Small intestine (tissue), 7 donors: ENCODE measurements at regions not wholly inside any gene's neighbourhood (a gene's known extent, or its start where the extent isn't known, plus 50 kb on each side); places are given as distances from the start of the nearest gene placed in this dataset.

ENCODE experiments used
- DNase-seq, 2 donors: peaks; one replicate each; pipeline versions ENCODE4 v3.0.0 to v3.0.0-alpha.2; 2013
- FAIRE-seq: peaks from 2 replicates; lab custom pipeline; 2012; peaks lifted over from hg19 to GRCh38; lab: Jason Lieb, UNC
- H3K27ac ChIP-seq, 3 donors: one replicate each; pipeline ENCODE4 v1.5.1; 2013; ENCODE audit warnings: low read length in 2 of 3, mild to moderate bottlenecking in 2 of 3, control low read depth in 1 of 3, inconsistent platforms in 1 of 3, low read depth in 1 of 3, moderate library complexity in 1 of 3
- H3K27me3 ChIP-seq, 3 donors: one replicate each; pipeline ENCODE4 v1.6.1; 2013; ENCODE audit warnings: low read length in 3 of 3, inconsistent platforms in 1 of 3; ENCODE audit not compliant: control insufficient read depth in 3 of 3, insufficient read depth in 3 of 3
- H3K36me3 ChIP-seq, 3 donors: one replicate each; pipeline ENCODE4 v1.6.1; 2013; ENCODE audit warnings: low read length in 3 of 3, inconsistent platforms in 1 of 3, low read depth in 1 of 3, mild to moderate bottlenecking in 1 of 3, moderate library complexity in 1 of 3; ENCODE audit not compliant: control insufficient read depth in 3 of 3, insufficient read depth in 2 of 3
- H3K4me1 ChIP-seq, 3 donors: one replicate each; pipeline ENCODE4 v1.6.1; 2013; ENCODE audit warnings: low read length in 2 of 3, inconsistent platforms in 1 of 3, low read depth in 1 of 3, mild to moderate bottlenecking in 1 of 3, moderate library complexity in 1 of 3; ENCODE audit not compliant: control insufficient read depth in 3 of 3, insufficient read depth in 2 of 3
- H3K4me3 ChIP-seq, 3 donors: one replicate each; pipeline ENCODE4 v1.5.1; 2013; ENCODE audit warnings: low read length in 3 of 3, control low read depth in 1 of 3, inconsistent platforms in 1 of 3, low read depth in 1 of 3, mild to moderate bottlenecking in 1 of 3, moderate library complexity in 1 of 3
- H3K9me3 ChIP-seq, 2 donors: one replicate each; pipeline ENCODE4 v1.6.1; 2013; ENCODE audit warnings: low read depth in 1 of 2, low read length in 1 of 2; ENCODE audit not compliant: control insufficient read depth in 2 of 2, insufficient read depth in 1 of 2
- WGBS, 3 donors: extraction: QIAGEN DNeasy Blood & Tissue Kit; methylation state at CpG; one replicate each; pipeline ENCODE4 v1.1.7; 2013; 5-methylcytosine and 5-hydroxymethylcytosine counted together
- donor health status: healthy with polysubstance abuse.
- donor health status: control.
- donor health status: control.
- donor health status: Bipolar disorder and iron deficiency.
- donor health status: healthy.

- H3K36me3 ChIP-seq, result no peaks in the 10 kb centered on the region
- no peak overlapping the region for H3K27ac ChIP-seq
- H3K9me3 ChIP-seq, result no peaks in the 10 kb centered on the region
- H3K4me1 ChIP-seq, result no peaks in the 10 kb centered on the region
- no peak overlapping the region for H3K4me3 ChIP-seq
- DNase-seq, result no peak
- no peak for FAIRE-seq
- H3K27me3 ChIP-seq, result no peaks in the 10 kb centered on the region
Observed at GRCh38 chr1:239707615-239708014, 321.2 kb downstream of the CHRM3 start.

- H3K27ac ChIP-seq, result no peak overlapping the region
- H3K4me3 ChIP-seq, result no peak overlapping the region
- H3K4me1 ChIP-seq, result no peaks in the 10 kb centered on the region
- no peaks in the 10 kb centered on the region for H3K9me3 ChIP-seq
- FAIRE-seq, result no peak
- H3K36me3 ChIP-seq, result no peaks in the 10 kb centered on the region
- 44 to 84% (median 84%) methylated on average over 1 of the region's 1 CpG for WGBS, 3 donors
- no peak for DNase-seq
- H3K27me3 ChIP-seq, result no peaks in the 10 kb centered on the region
Observed at GRCh38 chr1:239708622-239709021, 322.3 kb downstream of the CHRM3 start.

GRCh38 chr1:239711768-239712167 is 325.4 kb downstream of the CHRM3 start:
- Histone ChIP-seq H3K27me3 (no peaks in the 10 kb centered on the region), H3K9me3 (no peaks in the 10 kb centered on the region), H3K36me3 (no peaks in the 10 kb centered on the region), H3K27ac (no peak overlapping the region), H3K4me1 (no peaks in the 10 kb centered on the region), H3K4me3 (no peak overlapping the region)
- no peak for DNase-seq
- WGBS, 3 donors, result 93 to 100% (median 96%) methylated on average over 1 of the region's 1 CpG
- no peak for FAIRE-seq

- Histone ChIP-seq H3K27me3 (no peaks in the 10 kb centered on the region), H3K27ac (no peak overlapping the region), H3K4me3 (no peak overlapping the region), H3K36me3 (no peaks in the 10 kb centered on the region), H3K4me1 (no peaks in the 10 kb centered on the region), H3K9me3 (no peaks in the 10 kb centered on the region)
- no peak for FAIRE-seq
- no peak for DNase-seq
- WGBS, 3 donors, result 57 to 65% (median 60%) methylated on average over 8 of the region's 8 CpGs
Observed at GRCh38 chr1:239717097-239717917, 330.9 kb downstream of the CHRM3 start.

- FAIRE-seq, result no peak
- Histone ChIP-seq H3K9me3 (no peaks in the 10 kb centered on the region), H3K27ac (no peak overlapping the region), H3K4me1 (no peaks in the 10 kb centered on the region), H3K27me3 (no peaks in the 10 kb centered on the region), H3K4me3 (no peak overlapping the region), H3K36me3 (no peaks in the 10 kb centered on the region)
- 42 to 93% (median 86%) methylated on average over 1 of the region's 1 CpG for WGBS, 3 donors
- DNase-seq, result no peak
Observed at GRCh38 chr1:239717918-239718184, 331.5 kb downstream of the CHRM3 start.

GRCh38 chr1:239718571-239718970 is 332.2 kb downstream of the CHRM3 start:
- Histone ChIP-seq H3K9me3 (no peaks in the 10 kb centered on the region), H3K4me1 (no peaks in the 10 kb centered on the region), H3K27me3 (no peaks in the 10 kb centered on the region), H3K4me3 (peak overlapping the region in 1 of 3 donors; percentile 7), H3K36me3 (no peaks in the 10 kb centered on the region), H3K27ac (no peak overlapping the region)
- 61 to 94% (median 84%) methylated on average over 1 of the region's 1 CpG for WGBS, 3 donors
- no peak for DNase-seq
- FAIRE-seq, result no peak

GRCh38 chr1:239718997-239719628 is 332.7 kb downstream of the CHRM3 start:
- Histone ChIP-seq H3K4me3 (no peak overlapping the region), H3K27ac (peak overlapping the region in 2 of 3 donors; percentile 68 to 84), H3K27me3 (no peaks in the 10 kb centered on the region), H3K36me3 (no peaks in the 10 kb centered on the region), H3K9me3 (no peaks in the 10 kb centered on the region), H3K4me1 (no peaks in the 10 kb centered on the region)
- WGBS, 3 donors, result 54 to 72% (median 63%) methylated on average over 6 of the region's 6 CpGs
- DNase-seq, result peak in 1 of 2 donors; percentile 40
- FAIRE-seq, result no peak

GRCh38 chr1:239719642-239720258 is 333.4 kb downstream of the CHRM3 start:
- Histone ChIP-seq H3K9me3 (no peaks in the 10 kb centered on the region), H3K27ac (peak overlapping the region in 2 of 3 donors; percentile 68 to 84), H3K4me1 (no peaks in the 10 kb centered on the region), H3K36me3 (no peaks in the 10 kb centered on the region), H3K27me3 (no peaks in the 10 kb centered on the region), H3K4me3 (peak overlapping the region in 1 of 3 donors; percentile 26)
- DNase-seq (peak in 1 of 2 donors; percentile 61), FAIRE-seq (no peak)
- 59 to 80% (median 64%) methylated on average over 11 of the region's 11 CpGs for WGBS, 3 donors
